WTC11 (cell line): ENCODE measurements at regions not wholly inside any gene's neighbourhood (a gene's known extent, or its start where the extent isn't known, plus 50 kb on each side); places are given as distances from the start of the nearest gene placed in this dataset.

Experiments used
- ATAC-seq: fragments of 200-7000 bp; cut with Tn5 transposase; 2 replicates; pipeline ENCODE4 v1.10.0; 2021; ENCODE audit warnings: mild to moderate bottlenecking, moderate library complexity
- CTCF ChIA-PET: fragments of 300-600 bp; sonication (Branson Sonifier 250); formaldehyde crosslinking; loops from one replicate; lab custom pipeline; 2021; ENCODE audit warnings: antibody characterized with exemption; lab: Charles Lee
- POLR2A ChIA-PET: fragments of 350-600 bp; sonication (Branson Sonifier 250); formaldehyde crosslinking; loops from one replicate; lab custom pipeline; 2021; ENCODE audit warnings: antibody characterized with exemption; lab: Charles Lee
- DNase-seq: peaks from one replicate; pipeline ENCODE4 v3.0.0; 2021; ENCODE audit warnings: low spot score
- H3K27ac Mint-ChIP-seq: 2 replicates; pipeline ENCODE4 v1.8.0; 2021; ENCODE audit warnings: mixed read lengths
- H3K27me3 Mint-ChIP-seq: 2 replicates; pipeline ENCODE4 v1.8.0; 2021; ENCODE audit warnings: low read depth, mild to moderate bottlenecking, moderate library complexity, mixed read lengths
- H3K36me3 Mint-ChIP-seq: 2 replicates; pipeline ENCODE4 v1.8.0; 2021; ENCODE audit warnings: mixed read lengths
- H3K4me1 Mint-ChIP-seq: 2 replicates; pipeline ENCODE4 v1.8.0; 2022; ENCODE audit warnings: mixed read lengths
- H3K4me3 Mint-ChIP-seq: 2 replicates; pipeline ENCODE4 v1.8.0; 2021; ENCODE audit warnings: mild to moderate bottlenecking, moderate library complexity, mixed read lengths
- H3K9me3 Mint-ChIP-seq: 2 replicates; pipeline ENCODE4 v1.8.0; 2021; ENCODE audit warnings: mixed read lengths
- ATF1 ChIP-seq: sonication (generic); formaldehyde crosslinking; IDR thresholded peaks from 2 replicates; pipeline ENCODE4 v1.8.1; 2023; ENCODE audit warnings: mild to moderate bottlenecking, moderate library complexity, missing genetic modification reagents
- ETV6 ChIP-seq: sonication (generic); formaldehyde crosslinking; IDR thresholded peaks from 2 replicates; pipeline ENCODE4 v1.8.1; 2022; ENCODE audit warnings: mild to moderate bottlenecking, missing genetic modification reagents
- JUN ChIP-seq: sonication (generic); formaldehyde crosslinking; IDR thresholded peaks from 2 replicates; pipeline ENCODE4 v1.8.0; 2023; ENCODE audit warnings: mild to moderate bottlenecking, missing genetic modification reagents
- MYBL2 ChIP-seq: sonication (generic); formaldehyde crosslinking; IDR thresholded peaks from 2 replicates; pipeline ENCODE4 v1.8.1; 2023; ENCODE audit warnings: mild to moderate bottlenecking, moderate library complexity, missing genetic modification reagents
- NFATC4 ChIP-seq: fragments of 250-450 bp; sonication (Bioruptor Pico); IDR thresholded peaks from 2 replicates; pipeline ENCODE4 v1.9.0; 2021; ENCODE audit warnings: mild to moderate bottlenecking
- NR1H2 ChIP-seq: sonication (generic); formaldehyde crosslinking; IDR thresholded peaks from 2 replicates; pipeline ENCODE4 v1.9.0; 2021; ENCODE audit warnings: mild to moderate bottlenecking, moderate library complexity, missing genetic modification reagents
- SOX15 ChIP-seq: fragments of 250-450 bp; sonication (Bioruptor Pico); IDR thresholded peaks from 2 replicates; pipeline ENCODE4 v1.9.0; 2021; ENCODE audit warnings: mild to moderate bottlenecking
- TEAD4 ChIP-seq: sonication (generic); formaldehyde crosslinking; IDR thresholded peaks from 2 replicates; pipeline ENCODE4 v1.8.0; 2022; ENCODE audit warnings: mild to moderate bottlenecking, missing genetic modification reagents
- TP53 ChIP-seq: sonication (generic); formaldehyde crosslinking; IDR thresholded peaks from 2 replicates; pipeline ENCODE4 v1.8.1; 2023; ENCODE audit warnings: mild to moderate bottlenecking, missing genetic modification reagents
- TF ChIP-seq, protein P1 (sequence below): sonication (generic); formaldehyde crosslinking; IDR thresholded peaks from 2 replicates; pipeline ENCODE4 v1.8.0; 2023; ENCODE audit warnings: missing genetic modification reagents, mild to moderate bottlenecking, borderline replicate concordance
- TF ChIP-seq, protein P2 (sequence below): fragments of 200-600 bp; IDR thresholded peaks from 2 replicates; pipeline ENCODE4 v1.8.0; 2022; ENCODE audit warnings: antibody characterized with exemption
- TF ChIP-seq, protein P3 (sequence below): sonication (generic); formaldehyde crosslinking; conservative IDR thresholded peaks from 2 replicates; pipeline ENCODE4 v1.8.1; 2022; ENCODE audit warnings: mild to moderate bottlenecking, missing genetic modification reagents
- TF ChIP-seq, protein P4 (sequence below): sonication (generic); formaldehyde crosslinking; IDR thresholded peaks from 2 replicates; pipeline ENCODE4 v1.8.0; 2023; ENCODE audit warnings: missing genetic modification reagents
- TF ChIP-seq, protein P5 (sequence below): sonication (generic); formaldehyde crosslinking; IDR thresholded peaks from 2 replicates; pipeline ENCODE4 v1.8.1; 2022; ENCODE audit warnings: missing genetic modification reagents, borderline replicate concordance
- TF ChIP-seq, protein P6 (sequence below): fragments of 250-450 bp; sonication (Bioruptor Pico); IDR thresholded peaks from 2 replicates; pipeline ENCODE4 v1.9.0; 2021; ENCODE audit warnings: mild to moderate bottlenecking

DNA sequence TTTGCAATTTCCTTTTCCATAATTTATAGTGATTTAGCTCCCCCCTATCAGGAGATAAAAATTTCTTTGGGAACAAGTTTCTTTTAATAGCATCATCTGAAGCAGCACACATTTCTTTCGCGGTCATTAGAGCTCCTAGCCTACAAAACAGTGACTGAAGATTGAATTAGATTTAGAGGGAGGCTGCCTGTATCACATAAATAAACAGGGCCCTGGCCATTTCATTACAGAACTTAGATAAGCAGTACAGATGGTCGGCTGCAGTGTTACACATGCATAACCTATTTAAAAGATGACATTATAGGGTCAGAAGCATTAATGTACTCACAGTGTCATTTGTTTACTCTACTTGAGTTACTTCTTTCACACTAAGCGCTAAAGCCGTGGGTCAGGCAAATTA is 81.4 kb upstream of the SLC25A26 start (continued):
- TF ChIP-seq, protein P1, sequence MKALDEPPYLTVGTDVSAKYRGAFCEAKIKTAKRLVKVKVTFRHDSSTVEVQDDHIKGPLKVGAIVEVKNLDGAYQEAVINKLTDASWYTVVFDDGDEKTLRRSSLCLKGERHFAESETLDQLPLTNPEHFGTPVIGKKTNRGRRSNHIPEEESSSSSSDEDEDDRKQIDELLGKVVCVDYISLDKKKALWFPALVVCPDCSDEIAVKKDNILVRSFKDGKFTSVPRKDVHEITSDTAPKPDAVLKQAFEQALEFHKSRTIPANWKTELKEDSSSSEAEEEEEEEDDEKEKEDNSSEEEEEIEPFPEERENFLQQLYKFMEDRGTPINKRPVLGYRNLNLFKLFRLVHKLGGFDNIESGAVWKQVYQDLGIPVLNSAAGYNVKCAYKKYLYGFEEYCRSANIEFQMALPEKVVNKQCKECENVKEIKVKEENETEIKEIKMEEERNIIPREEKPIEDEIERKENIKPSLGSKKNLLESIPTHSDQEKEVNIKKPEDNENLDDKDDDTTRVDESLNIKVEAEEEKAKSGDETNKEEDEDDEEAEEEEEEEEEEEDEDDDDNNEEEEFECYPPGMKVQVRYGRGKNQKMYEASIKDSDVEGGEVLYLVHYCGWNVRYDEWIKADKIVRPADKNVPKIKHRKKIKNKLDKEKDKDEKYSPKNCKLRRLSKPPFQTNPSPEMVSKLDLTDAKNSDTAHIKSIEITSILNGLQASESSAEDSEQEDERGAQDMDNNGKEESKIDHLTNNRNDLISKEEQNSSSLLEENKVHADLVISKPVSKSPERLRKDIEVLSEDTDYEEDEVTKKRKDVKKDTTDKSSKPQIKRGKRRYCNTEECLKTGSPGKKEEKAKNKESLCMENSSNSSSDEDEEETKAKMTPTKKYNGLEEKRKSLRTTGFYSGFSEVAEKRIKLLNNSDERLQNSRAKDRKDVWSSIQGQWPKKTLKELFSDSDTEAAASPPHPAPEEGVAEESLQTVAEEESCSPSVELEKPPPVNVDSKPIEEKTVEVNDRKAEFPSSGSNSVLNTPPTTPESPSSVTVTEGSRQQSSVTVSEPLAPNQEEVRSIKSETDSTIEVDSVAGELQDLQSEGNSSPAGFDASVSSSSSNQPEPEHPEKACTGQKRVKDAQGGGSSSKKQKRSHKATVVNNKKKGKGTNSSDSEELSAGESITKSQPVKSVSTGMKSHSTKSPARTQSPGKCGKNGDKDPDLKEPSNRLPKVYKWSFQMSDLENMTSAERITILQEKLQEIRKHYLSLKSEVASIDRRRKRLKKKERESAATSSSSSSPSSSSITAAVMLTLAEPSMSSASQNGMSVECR (CRISPR knock-in tag): no peak
- TF ChIP-seq, all 79 proteins: peak for 0

DNA sequence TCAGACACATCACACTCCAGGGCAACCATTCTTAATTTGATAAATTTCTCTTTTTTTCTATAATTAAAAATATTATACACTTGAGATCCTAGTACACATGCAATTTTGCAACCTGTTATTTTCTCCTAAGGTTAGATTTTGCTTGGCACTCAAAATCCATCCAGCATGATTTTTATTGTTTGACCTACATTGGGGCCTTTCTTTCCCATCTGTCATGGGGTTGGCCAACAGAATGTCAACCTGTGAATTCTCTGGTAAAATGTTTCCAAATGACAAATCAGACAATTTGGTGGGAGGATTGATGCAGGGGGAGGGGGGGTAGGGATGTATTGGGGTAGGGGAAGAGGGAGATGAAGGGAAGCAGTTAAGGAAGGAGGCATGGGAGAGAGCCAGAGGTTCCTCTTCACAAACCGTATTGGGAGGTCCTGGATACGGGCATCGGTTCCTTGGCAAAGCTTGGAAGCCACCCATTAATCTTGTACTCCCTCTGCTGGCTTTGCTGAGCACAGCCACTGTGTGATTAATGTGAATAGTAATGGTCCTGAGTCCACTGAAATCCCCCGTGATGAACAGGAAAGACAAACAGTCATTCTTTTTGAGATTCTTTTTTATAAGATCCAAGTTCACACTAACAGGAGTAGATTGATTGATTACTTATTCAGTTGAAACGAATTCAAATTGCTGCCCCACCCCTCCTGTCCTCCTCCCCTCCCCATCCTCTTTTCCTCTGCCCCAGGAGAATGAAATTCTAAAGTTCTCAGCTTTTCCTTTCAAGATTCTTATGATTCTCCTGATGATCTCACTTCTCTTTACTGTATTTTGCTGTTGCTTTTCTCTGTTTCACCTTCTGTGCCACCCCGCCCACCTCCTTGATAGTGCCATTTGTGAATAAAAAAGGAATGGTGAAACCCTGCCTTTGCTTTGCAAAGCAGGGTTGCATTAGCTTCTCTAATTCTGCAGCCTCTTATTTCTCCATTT is 82.2 kb upstream of the SLC25A26 start:
- Mint-ChIP-seq H3K4me3 (no peak overlapping the region), H3K4me1 (peaks cover 24% of the 10 kb centered on the region), H3K36me3 (peaks cover 10% of the 10 kb centered on the region; the same call in 1 of the 2 replicates), H3K27ac (no peak overlapping the region), H3K27me3 (peaks cover 3% of the 10 kb centered on the region; the same call in 1 of the 2 replicates), H3K9me3 (peaks cover 18% of the 10 kb centered on the region)
- ATAC-seq (peak; percentile 97), DNase-seq (peak; percentile 68)
- TF ChIP-seq TP53 (0 out of 2 replicates have a peak, but pooled peaks have one; percentile 35), SOX15 (CRISPR knock-in tag) (no peak)
- TF ChIP-seq, protein P2, sequence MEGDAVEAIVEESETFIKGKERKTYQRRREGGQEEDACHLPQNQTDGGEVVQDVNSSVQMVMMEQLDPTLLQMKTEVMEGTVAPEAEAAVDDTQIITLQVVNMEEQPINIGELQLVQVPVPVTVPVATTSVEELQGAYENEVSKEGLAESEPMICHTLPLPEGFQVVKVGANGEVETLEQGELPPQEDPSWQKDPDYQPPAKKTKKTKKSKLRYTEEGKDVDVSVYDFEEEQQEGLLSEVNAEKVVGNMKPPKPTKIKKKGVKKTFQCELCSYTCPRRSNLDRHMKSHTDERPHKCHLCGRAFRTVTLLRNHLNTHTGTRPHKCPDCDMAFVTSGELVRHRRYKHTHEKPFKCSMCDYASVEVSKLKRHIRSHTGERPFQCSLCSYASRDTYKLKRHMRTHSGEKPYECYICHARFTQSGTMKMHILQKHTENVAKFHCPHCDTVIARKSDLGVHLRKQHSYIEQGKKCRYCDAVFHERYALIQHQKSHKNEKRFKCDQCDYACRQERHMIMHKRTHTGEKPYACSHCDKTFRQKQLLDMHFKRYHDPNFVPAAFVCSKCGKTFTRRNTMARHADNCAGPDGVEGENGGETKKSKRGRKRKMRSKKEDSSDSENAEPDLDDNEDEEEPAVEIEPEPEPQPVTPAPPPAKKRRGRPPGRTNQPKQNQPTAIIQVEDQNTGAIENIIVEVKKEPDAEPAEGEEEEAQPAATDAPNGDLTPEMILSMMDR: peak; percentile 55
- TF ChIP-seq, protein P3, sequence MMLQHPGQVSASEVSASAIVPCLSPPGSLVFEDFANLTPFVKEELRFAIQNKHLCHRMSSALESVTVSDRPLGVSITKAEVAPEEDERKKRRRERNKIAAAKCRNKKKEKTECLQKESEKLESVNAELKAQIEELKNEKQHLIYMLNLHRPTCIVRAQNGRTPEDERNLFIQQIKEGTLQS (CRISPR knock-in tag): no peak
- ChIA-PET POLR2A (no interaction called here), CTCF (interaction anchor here (0.6 to 1.5 kb wide), 10 partner anchors 27 to 347 kb away, joined by 3 to 12 read pairs (median 3); no protein-coding TSS in a partner anchor)

DNA sequence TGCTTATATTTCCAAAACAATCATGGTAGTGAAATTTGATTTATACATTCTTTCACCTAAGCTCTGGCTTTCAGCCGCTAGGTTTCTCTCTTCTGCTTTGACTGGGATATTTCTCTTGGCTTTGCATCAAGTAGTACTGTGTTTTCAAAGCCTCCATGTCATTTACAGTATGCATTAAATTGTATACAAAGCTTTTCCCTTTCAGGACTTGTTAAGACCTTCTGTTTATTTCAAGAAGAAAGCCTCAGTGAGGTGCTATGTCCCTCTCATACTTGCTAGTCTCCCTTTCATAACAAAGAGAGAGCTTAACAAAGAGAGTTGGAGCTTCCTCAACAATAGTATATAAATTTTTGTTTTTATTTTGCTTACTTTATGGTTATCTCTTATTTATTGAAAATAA is 84.2 kb upstream of the SLC25A26 start:
- Mint-ChIP-seq H3K4me1 (peaks cover 26% of the 10 kb centered on the region), H3K4me3 (no peak overlapping the region), H3K27me3 (peaks cover 3% of the 10 kb centered on the region; the same call in 1 of the 2 replicates), H3K27ac (no peak overlapping the region), H3K9me3 (peaks cover 18% of the 10 kb centered on the region), H3K36me3 (peaks cover 10% of the 10 kb centered on the region; the same call in 1 of the 2 replicates)
- ChIA-PET CTCF (interaction anchor here (0.6 to 1.7 kb wide), 13 partner anchors 9 to 354 kb away, joined by 3 to 8 read pairs (median 4); no protein-coding TSS in a partner anchor), POLR2A (interaction anchor here (0.7 to 1.4 kb wide), 2 partner anchors 100 to 397 kb away, joined by 4 to 6 read pairs; no protein-coding TSS in a partner anchor)
- no peak for DNase-seq
- ATAC-seq: 0 out of 2 replicates have a peak, but pooled peaks have one; percentile 29
- no peak for TF ChIP-seq TEAD4

DNA sequence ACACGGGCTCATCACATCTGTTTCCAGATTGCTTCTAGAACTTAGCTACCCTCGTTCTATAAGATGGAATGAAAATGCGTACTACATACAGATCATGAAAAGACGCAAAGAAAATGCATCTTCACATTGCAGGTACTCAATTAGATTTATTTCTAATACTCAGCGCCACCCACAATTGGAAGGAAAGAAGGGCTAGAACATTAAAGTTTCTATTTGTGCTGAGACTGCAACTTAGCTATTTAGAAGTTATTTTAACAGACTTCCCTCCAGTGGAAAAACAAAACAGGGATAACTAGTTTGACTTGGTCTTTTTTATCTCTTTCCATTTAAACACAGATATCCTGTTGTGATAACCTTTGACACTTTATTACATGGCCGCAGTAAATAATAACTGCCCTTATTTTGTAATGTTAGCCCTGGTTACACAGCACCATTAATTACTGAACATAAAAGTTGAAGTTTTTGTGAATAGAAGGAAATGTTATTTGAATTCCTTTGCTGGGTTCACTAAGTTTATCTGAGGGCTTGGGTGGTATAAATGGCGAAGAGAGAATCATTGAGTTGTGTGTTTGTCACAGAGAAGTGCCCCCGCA is 86.9 kb upstream of the SLC25A26 start:
- DNase-seq (no peak), ATAC-seq (no peak)
- H3K36me3 Mint-ChIP-seq: peaks cover 10% of the 10 kb centered on the region; the same call in 1 of the 2 replicates
- peaks cover 3% of the 10 kb centered on the region; the same call in 1 of the 2 replicates for H3K27me3 Mint-ChIP-seq
- no peak overlapping the region for H3K4me3 Mint-ChIP-seq
- POLR2A ChIA-PET: interaction anchor here (0.5 kb wide), 1 partner anchor 13 kb away, joined by 3 read pairs; no protein-coding TSS in a partner anchor
- H3K4me1 Mint-ChIP-seq: peaks cover 24% of the 10 kb centered on the region
- CTCF ChIA-PET: no interaction called here
- no peak overlapping the region for H3K27ac Mint-ChIP-seq
- peaks cover 13% of the 10 kb centered on the region for H3K9me3 Mint-ChIP-seq
- TF ChIP-seq NR1H2 (CRISPR knock-in tag): no peak
- TF ChIP-seq NFATC4: no peak
- no peak for TF ChIP-seq JUN (CRISPR knock-in tag)
- TF ChIP-seq, protein P2: no peak
- TF ChIP-seq MYBL2: no peak
- no peak for TF ChIP-seq ETV6
- TF ChIP-seq, protein P4, sequence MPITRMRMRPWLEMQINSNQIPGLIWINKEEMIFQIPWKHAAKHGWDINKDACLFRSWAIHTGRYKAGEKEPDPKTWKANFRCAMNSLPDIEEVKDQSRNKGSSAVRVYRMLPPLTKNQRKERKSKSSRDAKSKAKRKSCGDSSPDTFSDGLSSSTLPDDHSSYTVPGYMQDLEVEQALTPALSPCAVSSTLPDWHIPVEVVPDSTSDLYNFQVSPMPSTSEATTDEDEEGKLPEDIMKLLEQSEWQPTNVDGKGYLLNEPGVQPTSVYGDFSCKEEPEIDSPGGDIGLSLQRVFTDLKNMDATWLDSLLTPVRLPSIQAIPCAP (CRISPR knock-in tag): no peak
- no peak for TF ChIP-seq ATF1 (CRISPR knock-in tag)
- TF ChIP-seq, protein P5, sequence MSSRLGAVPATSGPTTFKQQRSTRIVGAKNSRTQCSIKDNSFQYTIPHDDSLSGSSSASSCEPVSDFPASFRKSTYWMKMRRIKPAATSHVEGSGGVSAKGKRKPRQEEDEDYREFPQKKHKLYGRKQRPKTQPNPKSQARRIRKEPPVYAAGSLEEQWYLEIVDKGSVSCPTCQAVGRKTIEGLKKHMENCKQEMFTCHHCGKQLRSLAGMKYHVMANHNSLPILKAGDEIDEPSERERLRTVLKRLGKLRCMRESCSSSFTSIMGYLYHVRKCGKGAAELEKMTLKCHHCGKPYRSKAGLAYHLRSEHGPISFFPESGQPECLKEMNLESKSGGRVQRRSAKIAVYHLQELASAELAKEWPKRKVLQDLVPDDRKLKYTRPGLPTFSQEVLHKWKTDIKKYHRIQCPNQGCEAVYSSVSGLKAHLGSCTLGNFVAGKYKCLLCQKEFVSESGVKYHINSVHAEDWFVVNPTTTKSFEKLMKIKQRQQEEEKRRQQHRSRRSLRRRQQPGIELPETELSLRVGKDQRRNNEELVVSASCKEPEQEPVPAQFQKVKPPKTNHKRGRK (CRISPR knock-in tag): no peak
- TF ChIP-seq, protein P6, sequence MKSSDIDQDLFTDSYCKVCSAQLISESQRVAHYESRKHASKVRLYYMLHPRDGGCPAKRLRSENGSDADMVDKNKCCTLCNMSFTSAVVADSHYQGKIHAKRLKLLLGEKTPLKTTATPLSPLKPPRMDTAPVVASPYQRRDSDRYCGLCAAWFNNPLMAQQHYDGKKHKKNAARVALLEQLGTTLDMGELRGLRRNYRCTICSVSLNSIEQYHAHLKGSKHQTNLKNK (CRISPR knock-in tag): no peak
